Muscle of arm (tissue), 1 donor: ENCODE measurements at regions not wholly inside any gene's neighbourhood (a gene's known extent, or its start where the extent isn't known, plus 50 kb on each side); places are given as distances from the start of the nearest gene placed in this dataset.
"Not testable (repeated sequence)": the region's sequence is repeated elsewhere in the genome, so short reads cannot be mapped to it uniquely, and the experiment has no call there.

Source experiments
- DNase-seq: peaks from one replicate; pipeline ENCODE4 v3.0.0-alpha.2; 2013

DNA sequence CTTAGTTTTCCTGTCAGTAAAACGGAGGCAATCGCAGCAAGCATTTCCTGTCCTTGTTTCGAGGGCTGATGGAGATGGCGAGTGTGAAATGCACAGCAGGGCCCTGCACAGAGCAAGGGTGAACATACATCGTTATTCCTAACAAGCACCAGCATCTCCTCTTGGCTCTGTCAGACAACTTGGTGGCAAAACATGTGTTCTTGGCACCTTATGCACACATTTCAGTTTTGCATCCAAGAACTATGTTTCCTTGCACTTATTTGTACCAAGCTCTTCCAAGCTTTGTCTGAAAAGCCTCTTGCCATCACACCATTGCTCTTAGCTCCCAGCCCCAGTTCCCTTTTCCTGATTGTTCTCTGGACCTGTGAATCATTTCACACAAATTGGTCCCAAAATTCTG lies 132.9 kb upstream of the GRB10 start:
- no peak for DNase-seq

DNA sequence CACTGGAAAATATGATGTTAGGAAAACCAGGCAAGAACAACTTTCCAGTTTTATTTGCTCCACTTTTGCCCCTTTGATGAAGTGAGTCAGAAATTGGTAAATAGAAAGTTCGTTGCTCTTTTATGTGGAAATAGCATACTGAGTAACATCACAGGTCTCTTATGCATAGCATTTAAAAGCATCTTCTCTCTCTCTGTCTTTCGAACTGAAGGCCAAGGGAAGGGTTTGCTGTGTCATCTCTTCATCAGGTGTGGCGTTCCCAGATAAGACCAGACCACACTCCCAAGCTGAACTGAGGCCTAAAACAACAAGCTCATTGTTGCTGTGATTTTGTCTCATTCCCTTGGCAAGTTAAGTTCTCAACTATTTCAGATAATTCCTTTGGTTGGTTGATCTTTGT lies 131.8 kb upstream of the GRB10 start:
- no peak for DNase-seq

GRCh38 chr7:50908628-50909290 lies 126.1 kb upstream of the GRB10 start:
- no peak for DNase-seq

GRCh38 chr7:50898604-50899477 lies 116.1 kb upstream of the GRB10 start:
- DNase-seq = not testable (repeated sequence)

DNA sequence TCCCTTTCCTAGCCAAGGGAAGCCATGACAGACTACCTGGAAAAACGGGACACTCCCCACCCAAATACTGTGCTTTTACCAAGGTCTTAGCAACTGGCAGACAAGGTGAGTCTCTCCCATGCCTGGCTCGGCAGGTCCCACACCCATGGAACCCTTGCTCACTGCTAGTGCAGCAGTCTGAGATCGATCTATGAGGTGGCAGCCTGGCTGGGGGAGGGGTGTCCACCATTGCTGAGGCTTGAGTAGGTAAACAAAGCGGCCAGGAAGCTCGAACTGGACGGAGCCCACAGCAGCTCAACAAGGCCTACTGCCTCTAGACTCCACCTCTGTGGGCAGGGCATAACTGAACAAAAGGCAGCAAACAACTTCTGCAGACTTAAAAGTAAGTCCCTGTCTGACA lies 104.4 kb upstream of the GRB10 start:
- not testable (repeated sequence) for DNase-seq

GRCh38 chr7:50872437-50872836 lies 89.7 kb upstream of the GRB10 start:
- no peak for DNase-seq

DNA sequence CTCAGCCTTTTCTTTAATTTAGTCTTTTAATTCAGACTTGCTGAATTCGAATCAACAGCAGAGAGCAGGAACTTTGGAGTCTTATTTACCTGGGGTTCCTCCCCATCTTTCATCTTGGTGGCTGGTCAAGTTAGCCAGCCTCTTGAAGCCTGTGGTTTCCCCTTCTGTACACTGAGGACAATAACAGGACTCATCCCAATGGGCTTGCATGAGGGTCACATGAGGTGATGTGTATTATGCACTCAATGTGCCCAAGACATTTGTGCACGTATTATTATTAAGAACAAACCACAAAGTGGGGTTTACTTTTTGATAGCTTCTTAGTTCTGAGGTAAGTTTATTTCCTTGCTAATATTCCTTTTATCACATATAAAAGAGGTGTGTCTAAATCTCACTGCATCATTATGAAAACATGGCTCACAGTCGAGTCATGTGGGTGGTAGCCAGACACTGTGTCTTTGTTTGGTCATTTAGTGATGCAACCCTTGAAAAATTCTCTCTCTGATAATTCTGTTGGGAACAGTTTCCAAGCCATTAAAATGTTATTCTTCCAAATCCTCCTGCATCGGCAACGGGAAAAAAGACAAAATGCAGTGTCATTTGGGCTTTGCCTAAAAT lies 86.5 kb upstream of the GRB10 start:
- DNase-seq = peak; percentile 57

DNA sequence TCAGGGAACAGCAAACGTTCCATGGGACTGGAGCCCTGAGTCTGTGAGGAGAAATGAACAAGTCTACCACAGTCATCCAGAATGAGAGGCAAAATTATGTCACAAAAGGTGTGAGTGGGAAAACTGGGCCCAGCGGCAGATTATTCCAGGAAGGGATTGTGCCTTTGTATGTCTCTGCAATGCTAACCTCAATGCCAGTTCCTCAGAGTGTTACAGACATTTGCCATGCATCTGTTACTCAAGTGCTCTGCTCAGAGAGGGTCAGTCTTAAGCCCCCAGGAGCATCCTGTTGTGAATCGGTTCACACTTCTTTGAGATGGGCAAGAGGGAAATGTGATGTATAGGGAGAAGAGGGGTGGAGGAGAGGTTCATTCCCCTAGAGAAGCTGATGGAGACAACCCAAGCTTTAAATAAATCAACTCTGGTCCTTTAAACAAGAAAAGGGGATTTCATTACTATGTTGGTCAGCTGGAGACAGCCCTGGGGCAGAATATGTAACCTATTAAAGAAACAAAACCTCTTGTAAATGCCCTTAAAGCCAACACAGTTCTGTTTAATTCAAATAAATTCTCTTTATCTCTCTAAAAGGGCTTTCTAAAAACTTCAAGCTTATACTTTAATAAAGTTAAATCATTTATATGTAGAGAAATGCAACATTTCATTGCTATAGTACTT lies 85.9 kb upstream of the GRB10 start:
- no peak for DNase-seq

DNA sequence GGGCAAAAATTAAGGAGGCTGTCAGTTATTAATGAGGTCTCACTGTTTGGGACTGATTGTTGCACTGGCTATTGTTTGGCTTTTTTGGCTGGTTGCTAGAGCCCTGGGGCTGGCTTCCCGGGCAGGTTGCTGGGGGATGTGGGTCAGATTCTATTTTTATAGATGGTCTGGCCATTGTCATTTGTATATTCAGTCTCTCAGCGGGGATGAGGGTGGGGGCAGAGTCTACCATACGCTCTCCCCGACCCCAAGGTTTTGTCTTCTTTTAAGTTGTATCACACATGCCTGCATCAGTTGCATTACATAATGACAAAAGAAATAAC lies 84.3 kb upstream of the GRB10 start:
- no peak for DNase-seq

GRCh38 chr7:50866343-50867033 lies 83.8 kb upstream of the GRB10 start:
- DNase-seq = no peak

GRCh38 chr7:50865450-50865849 lies 82.8 kb upstream of the GRB10 start:
- no peak for DNase-seq

GRCh38 chr7:50864694-50865093 lies 82.0 kb upstream of the GRB10 start:
- no peak for DNase-seq

- no peak for DNase-seq
Observed at GRCh38 chr7:50863053-50863452, 80.4 kb upstream of the GRB10 start.

GRCh38 chr7:50862302-50862701 lies 79.6 kb upstream of the GRB10 start:
- DNase-seq = no peak

DNA sequence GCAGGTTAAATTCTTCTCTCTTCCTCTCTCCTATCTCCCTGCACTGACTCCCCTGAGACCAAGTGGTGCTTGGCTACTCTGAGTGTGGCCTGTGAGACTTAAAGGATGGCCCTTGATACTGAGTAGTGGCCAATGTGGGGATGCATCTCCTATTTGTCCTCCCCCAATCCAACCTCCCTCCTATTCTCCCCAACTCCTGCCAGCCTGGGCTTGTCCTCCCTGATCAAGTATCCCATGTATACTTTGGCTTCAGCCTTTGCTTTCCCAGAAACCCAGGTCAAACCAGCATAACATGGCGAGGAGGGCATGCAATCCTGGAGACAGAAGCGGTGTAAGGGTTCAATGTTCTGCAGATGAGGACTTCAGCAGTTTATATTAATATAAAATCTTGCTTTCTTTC lies 77.9 kb upstream of the GRB10 start:
- DNase-seq = no peak

DNA sequence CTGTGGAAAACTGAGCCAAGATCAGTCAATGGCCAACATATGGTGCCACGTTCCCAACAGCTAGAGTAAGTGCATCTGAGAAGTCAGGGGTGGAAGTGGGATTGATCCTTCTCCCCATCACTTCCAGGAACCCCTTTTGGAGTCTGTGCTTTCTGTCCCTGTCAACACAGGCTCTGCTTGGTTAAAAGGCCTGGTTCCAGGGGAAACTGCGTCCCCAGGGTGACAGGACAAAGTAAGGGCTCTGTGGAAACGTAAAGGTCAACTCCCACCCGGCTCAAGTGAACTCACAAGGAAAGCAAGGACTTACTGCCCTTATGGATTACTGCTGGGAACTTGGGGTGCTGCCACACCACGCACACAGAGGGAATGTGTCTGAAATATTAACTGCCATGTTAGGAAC lies 77.5 kb upstream of the GRB10 start:
- DNase-seq = no peak

DNA sequence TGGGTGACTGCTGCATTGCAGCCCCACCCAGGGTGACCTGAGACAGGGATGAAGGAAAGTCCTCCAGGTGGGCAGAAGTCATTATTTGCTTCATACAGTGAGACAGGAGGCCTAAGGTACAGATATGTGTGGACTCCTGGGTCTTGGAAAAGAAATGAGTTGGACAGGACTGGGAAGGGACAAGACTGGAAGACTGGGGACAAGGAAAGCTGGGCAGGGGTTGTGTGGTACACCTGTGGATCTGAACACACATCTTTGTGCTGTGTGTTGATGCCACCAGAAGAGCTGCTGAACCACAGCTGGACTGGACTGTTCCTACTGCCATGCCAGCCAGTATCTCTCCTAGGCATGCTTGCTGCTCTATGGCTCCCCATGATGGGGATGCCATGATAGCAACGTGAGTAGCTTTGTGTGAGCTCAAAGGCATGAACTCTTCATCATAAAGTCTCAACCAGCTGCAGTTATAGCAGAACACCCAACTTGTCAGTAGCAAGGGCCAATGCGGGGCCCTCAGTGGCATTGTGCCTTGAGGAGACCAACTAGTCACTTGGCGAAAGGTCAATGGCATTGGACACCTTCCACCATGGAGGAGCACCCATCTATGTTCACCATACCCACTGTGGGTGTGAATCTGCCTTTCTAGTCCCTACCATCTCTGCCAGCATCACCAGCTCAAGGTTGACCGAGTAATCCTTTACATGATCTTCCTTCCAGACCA lies 76.0 kb upstream of the GRB10 start:
- DNase-seq = no peak

DNA sequence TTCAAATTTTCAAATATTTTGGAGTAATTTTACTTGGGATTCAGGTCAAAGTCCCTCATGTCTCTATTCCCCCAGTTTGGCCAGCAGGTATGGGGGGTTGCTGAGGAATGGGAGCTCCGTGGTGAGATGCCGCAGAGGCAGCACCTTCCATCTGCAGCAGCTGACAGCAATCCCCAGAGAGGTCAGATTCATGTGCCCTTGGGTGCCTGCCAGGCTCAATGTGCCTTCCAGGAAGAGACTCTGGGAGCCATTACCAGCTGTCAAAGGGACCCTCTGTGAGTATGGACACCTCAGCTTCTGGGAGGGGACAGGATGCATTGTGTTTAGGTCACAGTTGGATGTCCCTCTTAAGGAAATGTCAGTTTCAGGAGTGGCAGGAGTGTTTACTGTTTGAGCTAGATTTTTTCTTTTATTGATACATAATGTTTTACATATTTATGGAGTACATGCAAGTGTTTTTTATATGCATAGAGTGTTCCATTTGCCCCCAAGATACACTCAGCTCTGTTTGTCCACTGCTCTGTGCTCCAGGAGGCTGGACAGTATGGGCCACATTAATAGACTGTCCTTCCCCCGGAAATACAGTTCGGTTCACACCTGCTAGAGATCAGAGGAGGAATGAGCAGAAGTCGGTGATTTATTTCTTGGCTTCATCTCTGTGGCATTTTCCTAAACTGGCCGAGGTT lies 75.3 kb upstream of the GRB10 start:
- no peak for DNase-seq

- no peak for DNase-seq
Observed at GRCh38 chr7:50856806-50857205, 74.1 kb upstream of the GRB10 start.

DNA sequence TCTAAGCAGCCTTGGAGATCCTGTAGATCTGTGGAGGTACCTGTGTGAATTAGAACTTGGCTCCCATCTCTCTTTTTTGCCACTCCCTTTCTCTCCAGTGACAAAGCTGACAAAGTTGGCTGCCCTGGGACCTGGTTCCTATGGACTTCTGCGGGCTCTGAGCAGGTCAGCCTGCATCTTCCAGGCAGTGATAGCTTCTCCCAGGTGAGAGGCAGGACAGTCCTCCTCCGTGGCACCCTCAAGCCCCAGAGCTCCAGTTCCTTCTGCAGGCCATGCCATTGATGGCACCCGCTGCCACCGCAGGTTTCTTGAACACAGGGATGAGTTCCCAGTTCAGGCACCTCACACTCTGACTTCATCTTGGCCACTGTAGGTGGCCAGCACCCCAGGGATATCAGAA lies 73.5 kb upstream of the GRB10 start:
- DNase-seq = no peak

- DNase-seq = no peak
Observed at GRCh38 chr7:50855526-50855925, 72.8 kb upstream of the GRB10 start.
